PC-9 (cell line): ENCODE measurements at regions not wholly inside any gene's neighbourhood (a gene's known extent, or its start where the extent isn't known, plus 50 kb on each side); places are given as distances from the start of the nearest gene placed in this dataset.

Experiments used
- CTCF ChIP-seq: fragments of 200-600 bp; sonication (generic); conservative IDR thresholded peaks from 2 replicates; pipeline ENCODE4 v1.6.1; 2017; ENCODE audit warnings: mixed run types, antibody characterized with exemption, mild to moderate bottlenecking, moderate library complexity
- EZH2 ChIP-seq: fragments of 200-600 bp; sonication (generic); IDR thresholded peaks from 2 replicates; pipeline ENCODE4 v1.8.0; 2017; ENCODE audit warnings: antibody characterized with exemption, low read depth

- no peak for TF ChIP-seq CTCF
- no peak for TF ChIP-seq EZH2
Measured at GRCh38 chr11:80096736-80097135, 655.9 kb upstream of the TENM4 start.
